GM20000 (cell line): ENCODE measurements at regions not wholly inside any gene's neighbourhood (a gene's known extent, or its start where the extent isn't known, plus 50 kb on each side); places are given as distances from the start of the nearest gene placed in this dataset.

Source experiments
- DNase-seq: peaks from one replicate; pipeline ENCODE4 v3.0.0; 2012; ENCODE audit warnings: low spot score
- TF ChIP-seq, protein P1 (sequence below): IDR thresholded peaks from 2 replicates; pipeline ENCODE4 v1.5.1; 2012; ENCODE audit warnings: mild to moderate bottlenecking, control low read depth; ENCODE audit errors: extremely low read depth, missing control alignments

DNA sequence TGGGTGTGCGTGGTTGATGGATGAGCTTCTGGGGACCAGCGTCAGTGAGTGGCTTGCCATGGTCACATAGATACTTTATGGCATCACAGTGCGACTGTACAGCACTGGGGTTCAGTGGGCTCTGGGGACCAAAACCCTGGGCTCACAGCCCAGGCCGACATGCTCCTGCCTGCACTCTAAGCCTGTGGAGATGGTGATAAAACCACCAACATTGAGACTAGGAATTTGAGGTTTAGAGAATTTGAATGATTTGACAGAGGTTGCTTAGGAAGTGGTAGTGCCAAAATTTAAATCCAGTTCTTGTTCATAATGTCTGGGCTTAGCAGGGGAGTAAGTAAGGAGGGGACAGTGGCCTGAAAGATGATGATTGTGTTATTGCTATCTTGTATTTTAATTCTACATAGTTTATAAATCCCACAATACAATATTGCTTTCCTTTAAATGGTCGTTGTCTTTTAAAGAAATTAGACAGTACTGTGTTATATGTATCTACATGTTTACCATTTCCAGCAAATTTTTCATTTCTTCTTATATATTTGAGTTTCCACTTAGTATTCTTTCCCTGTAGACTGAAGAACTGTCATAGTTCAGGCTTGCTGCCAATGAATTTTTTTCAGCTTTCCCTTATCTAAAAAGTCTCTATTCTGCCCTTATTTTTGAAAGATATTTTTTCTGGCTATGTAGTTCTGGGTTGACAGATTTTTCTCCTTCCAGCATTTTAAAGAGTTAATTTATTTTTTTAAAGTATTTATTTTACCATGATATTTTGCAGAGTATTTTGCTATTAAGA lies 235.4 kb upstream of the RGMA start:
- TF ChIP-seq, protein P1, sequence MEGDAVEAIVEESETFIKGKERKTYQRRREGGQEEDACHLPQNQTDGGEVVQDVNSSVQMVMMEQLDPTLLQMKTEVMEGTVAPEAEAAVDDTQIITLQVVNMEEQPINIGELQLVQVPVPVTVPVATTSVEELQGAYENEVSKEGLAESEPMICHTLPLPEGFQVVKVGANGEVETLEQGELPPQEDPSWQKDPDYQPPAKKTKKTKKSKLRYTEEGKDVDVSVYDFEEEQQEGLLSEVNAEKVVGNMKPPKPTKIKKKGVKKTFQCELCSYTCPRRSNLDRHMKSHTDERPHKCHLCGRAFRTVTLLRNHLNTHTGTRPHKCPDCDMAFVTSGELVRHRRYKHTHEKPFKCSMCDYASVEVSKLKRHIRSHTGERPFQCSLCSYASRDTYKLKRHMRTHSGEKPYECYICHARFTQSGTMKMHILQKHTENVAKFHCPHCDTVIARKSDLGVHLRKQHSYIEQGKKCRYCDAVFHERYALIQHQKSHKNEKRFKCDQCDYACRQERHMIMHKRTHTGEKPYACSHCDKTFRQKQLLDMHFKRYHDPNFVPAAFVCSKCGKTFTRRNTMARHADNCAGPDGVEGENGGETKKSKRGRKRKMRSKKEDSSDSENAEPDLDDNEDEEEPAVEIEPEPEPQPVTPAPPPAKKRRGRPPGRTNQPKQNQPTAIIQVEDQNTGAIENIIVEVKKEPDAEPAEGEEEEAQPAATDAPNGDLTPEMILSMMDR = no peak
- DNase-seq = no peak

DNA sequence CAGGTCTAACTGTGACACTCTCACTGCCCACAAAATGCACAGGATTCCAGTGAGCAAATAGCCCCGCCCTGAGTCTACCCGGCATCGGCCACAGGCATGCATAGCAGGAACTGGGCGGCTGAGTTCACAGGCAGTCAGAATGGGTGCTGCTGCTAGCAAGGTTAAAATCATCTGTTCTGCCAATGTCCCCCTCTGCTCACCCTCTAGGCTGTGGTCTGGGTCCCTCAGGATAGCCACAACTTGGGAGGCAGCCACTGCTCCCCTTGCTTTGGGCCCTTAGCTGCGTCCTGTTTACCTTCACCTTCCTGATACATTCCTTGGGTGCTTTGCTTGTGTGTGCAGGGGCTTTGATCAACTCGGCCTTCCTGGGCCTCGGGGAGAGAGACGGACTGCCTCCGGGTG lies 232.9 kb upstream of the RGMA start:
- DNase-seq = no peak

DNA sequence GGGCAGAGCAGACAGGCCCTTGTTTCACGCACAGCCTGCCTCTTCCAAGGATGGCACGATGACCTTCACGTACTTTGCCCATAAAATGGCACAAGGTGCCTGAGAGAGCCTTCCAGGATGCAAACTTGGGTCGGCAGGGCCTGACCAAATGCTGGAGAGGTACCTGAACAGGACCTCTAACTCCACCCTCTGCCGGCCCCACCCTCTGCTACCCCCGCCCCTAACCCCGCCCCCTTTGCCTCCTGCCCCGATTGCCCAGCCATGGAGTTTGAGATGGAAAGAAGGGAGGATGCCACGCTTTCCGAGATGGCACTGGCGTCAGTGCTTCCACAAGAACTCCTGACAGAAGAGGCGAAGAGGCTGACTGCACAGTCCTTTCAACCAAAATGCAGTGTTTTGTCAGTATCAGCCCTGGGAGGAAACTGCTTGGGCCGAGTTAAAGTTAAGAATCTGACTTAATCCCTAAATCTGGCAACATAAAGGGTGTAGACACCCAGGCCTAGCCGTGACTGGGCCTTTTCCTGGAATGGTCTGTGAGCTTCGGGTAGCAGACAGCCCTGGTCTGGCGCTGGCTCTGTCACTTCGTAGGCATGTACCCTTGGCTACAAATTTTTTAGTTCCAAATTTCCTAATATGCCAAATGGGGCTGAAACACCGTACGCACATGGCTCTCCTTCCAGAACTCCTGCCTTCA lies 230.3 kb upstream of the RGMA start:
- TF ChIP-seq, protein P1 = no peak
- DNase-seq = no peak

More for the DNA sequence above, 232.9 kb upstream of the RGMA start:
- TF ChIP-seq, protein P1 = no peak

DNA sequence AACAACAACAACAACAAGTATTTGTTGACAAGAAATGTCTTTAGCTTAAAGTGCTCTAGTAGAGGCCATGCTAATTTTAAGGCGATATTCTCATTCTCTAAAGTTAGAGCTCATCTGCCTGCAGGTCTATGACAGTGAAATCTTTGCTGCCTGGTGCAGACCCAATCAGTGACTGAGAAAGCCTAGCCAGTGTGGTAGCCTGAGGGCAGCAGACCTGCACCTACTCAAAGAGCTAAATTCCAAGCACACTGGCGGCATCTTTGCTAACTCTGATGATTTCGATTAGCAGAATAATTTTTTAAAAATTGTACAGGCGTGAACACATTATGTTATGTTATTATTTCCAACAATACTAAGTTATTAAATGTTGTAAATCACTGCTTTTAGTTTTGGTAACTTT lies 228.8 kb upstream of the RGMA start:
- DNase-seq = no peak
- TF ChIP-seq, protein P1 = no peak

DNA sequence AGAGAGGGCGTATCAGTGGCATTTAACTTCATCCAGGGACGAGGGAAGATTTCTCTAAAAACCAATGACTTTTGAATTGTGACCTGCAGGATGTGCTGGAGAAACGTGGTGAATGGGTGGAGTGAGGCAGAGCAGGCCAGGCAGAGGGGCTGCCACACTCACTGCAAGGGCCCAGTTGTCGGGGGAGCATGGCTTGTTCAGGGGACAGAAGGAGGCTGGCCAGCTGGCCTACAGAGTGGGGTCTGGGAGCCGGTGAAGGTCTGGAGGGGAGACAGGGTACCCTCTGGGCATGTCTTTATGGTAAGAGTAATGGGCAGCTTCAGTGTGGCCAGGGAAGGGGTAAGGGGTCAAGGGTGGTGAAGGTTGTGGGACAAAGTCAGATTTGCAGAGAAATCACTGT lies 225.2 kb upstream of the RGMA start:
- TF ChIP-seq, protein P1 = no peak
- no peak for DNase-seq

DNA sequence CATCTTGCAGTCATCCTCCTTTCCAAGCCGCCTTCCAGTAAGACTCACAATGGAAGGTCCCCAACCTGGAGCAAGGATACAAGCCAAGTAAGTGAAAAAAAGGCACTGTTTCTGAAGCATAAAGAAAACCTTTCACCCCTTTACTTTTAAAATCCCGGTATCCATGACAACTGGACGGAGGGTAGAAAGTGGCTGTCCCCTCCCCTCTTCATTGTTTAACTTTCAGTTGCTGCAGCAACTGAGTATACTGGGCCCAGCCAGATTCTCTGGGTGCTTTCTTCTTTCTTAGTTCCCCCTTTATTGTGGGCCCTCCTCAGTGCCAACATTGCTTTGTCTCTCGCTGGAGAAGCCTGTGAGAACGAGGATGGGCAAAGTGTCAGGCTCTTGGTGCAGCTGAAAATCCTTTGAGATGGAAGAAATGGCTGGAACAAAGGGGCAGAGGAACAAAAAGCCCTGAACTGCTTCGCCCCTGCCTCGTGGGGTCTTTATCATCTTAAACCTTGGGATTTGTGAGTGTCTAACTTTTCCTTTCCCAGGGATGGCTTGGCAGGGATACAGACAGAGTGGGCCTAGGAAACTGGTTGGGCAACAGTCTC lies 224.0 kb upstream of the RGMA start:
- TF ChIP-seq, protein P1 = no peak
- no peak for DNase-seq

DNA sequence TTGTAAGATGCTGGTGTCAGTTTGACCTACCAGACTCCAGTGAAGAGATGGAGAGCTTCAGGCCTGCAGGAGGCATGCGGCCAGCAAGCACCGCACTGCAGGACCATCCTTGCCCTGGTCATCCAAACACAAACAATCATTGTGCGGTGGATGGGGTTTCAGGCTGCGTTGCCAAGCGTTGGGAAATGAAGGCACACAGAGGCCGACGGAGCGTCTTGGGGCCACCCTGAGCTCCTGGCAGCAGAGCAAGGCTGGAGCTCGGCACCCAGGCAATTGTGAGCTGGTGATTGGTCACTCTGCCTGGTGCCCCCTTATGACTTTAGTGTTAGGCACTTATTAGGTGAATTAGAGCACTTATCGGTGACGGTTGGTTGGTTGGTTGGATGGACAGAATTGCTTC lies 222.6 kb upstream of the RGMA start:
- TF ChIP-seq, protein P1 = no peak
- DNase-seq = no peak
